IPS DF 19.7 (cell line): ENCODE measurements at regions not wholly inside any gene's neighbourhood (a gene's known extent, or its start where the extent isn't known, plus 50 kb on each side); places are given as distances from the start of the nearest gene placed in this dataset.
"Not testable (repeated sequence)": the region's sequence is repeated elsewhere in the genome, so short reads cannot be mapped to it uniquely, and the experiment has no call there.

ENCODE experiments used
- DNase-seq: peaks from one replicate; pipeline ENCODE4 v3.0.0-alpha.2; 2013; ENCODE audit warnings: low read depth, low spot score

DNA sequence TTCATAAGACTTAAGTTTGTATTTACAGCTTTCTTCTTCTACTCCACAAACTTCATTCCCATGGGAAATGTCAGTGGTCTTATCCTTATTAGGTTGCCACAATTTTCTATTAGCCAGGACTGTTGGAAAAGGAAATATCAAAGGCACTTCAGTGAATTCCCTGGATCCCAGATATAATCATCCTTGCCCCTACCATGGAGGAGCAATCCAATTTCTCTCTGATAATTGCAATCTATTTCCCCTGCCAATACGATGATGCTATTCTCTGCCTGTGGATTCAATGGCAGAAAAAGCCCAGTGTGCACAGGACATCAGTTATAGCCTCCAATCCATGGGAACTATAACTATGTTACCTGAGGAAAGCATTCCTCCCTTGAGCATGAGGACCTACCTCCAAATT is 536.4 kb upstream of the UBE2E2 start:
- no peak for DNase-seq

- no peak for DNase-seq
These were observed 531.3 kb upstream of the UBE2E2 start for GRCh38 chr3:22671848-22672247.

GRCh38 chr3:22684739-22685138 is 518.4 kb upstream of the UBE2E2 start:
- no peak for DNase-seq

DNA sequence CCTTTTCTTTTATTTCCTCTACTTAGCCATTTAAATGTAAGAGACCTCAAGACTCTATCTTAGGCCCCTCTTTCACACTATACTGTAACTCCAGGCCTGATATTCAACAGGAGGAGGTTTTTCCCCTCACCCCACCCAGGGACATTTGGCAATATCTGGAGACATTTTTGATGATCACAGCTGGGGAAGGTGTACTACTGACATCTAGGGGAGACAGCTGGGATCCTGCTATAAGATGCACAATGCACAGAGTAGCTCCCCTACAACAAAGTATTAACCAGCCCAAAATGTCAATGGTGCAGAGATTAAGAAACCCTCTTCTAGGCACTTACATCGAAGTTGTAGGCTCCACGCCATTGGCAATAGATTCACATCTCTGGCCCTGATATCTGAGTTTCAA is 517.5 kb upstream of the UBE2E2 start:
- DNase-seq = no peak

- DNase-seq = peak; percentile 45
These were observed 511.7 kb upstream of the UBE2E2 start for GRCh38 chr3:22691407-22691806.

- DNase-seq = no peak
These were observed 511.1 kb upstream of the UBE2E2 start for GRCh38 chr3:22691856-22692628.

GRCh38 chr3:22700876-22701275 is 502.3 kb upstream of the UBE2E2 start:
- no peak for DNase-seq

- DNase-seq = no peak
These were observed 499.0 kb upstream of the UBE2E2 start for GRCh38 chr3:22704166-22704565.

- DNase-seq = no peak
These were observed 498.4 kb upstream of the UBE2E2 start for GRCh38 chr3:22704571-22705354.

GRCh38 chr3:22706922-22707321 is 496.2 kb upstream of the UBE2E2 start:
- DNase-seq = not testable (repeated sequence)

DNA sequence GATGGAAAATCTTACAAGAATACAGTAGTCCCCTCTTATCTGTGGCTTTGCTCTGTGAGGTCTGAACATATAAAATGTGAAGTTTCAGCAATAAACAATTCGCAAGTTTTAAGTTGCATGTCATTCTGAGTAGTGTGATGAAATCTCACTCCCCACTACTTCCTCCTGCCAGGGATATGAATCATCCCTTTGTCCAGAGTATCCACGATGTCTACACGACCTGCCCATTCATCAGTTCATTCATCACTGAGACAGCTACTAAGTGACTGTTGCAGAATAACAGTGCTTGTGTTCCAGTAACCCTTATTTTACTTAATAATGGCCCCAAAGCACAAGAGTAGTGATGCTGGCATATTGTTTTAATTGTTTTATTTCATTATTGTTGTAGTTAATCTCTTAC is 489.2 kb upstream of the UBE2E2 start:
- no peak for DNase-seq

GRCh38 chr3:22714749-22715148 is 488.4 kb upstream of the UBE2E2 start:
- DNase-seq = no peak

DNA sequence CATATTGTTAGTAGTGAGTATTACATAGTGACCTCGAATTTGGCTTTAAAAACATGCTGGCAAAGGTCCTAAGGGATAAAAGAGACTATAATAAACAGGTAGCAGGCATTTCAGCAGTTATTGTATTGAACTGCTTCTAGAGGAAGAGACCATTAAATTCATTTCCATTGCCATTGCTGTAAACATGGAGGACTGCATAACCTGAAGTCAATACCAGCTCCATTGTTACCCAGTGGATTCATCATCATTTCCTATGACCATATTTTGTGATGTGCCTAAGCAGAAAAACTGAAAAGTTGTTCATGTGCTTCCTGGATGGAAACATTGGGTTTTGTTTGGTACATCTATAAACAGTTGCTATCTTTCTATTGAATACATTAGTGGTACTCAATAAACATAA is 482.5 kb upstream of the UBE2E2 start:
- no peak for DNase-seq

GRCh38 chr3:22724420-22724819 is 478.7 kb upstream of the UBE2E2 start:
- DNase-seq = no peak

DNA sequence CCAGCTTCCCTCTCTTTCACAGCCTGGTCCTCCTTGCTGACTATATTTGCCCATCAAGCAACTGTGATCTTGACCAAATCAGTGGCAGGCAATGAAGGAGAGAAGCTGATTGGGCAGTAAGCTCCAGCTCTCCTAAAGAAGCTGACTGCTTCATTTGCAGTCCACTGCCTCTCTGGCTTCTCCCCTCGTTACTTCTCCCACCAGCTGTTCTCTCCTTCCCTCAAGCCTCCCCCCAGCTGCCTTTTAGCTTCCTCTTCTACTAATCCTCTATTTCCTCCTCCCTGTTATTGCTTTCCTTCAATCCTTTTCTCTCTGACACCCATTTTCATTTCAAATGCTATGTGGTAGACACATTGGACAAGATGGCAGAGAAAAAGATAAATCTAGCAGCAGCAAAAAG is 474.7 kb upstream of the UBE2E2 start:
- DNase-seq = no peak

- no peak for DNase-seq
These were observed 473.9 kb upstream of the UBE2E2 start for GRCh38 chr3:22729212-22729611.

DNA sequence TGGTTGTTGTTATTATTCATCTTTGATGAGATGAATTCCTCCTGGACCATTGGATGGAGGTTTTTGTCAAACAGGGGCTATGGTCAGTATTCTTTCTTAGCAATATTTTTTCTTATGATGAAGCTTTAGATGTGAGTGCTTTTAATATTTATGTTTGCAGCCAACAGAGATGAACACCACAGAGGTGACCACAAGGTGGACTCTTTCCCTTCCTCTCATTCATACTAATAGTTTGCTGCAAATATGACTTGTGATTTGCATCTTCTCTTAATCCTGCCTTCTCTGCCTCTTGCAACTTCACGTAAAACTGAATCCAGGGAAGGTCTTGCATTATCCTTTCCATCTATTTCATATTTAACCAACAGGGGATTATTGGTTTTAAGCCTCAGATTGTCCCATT is 473.1 kb upstream of the UBE2E2 start:
- DNase-seq = no peak

GRCh38 chr3:22730701-22731100 is 472.4 kb upstream of the UBE2E2 start:
- DNase-seq = no peak

DNA sequence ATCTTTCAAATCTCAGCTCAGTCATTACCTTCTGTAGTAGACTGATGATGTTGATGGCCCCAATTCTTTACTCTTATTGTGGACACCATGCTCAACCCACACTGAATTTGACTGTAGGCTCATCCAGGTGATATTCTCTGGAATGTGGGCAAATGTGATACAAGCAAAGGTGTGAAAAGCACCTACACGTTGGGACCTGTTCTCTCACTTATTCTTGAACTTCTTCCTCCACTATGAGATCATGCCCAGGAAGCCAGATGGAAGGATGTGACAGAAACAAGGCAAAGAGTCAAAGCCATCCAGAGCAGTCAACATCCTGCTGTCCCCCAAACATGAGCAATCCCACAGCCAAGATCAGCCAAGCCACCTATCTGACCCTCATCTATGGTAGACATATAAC is 471.2 kb upstream of the UBE2E2 start:
- no peak for DNase-seq

- DNase-seq = no peak
These were observed 470.5 kb upstream of the UBE2E2 start for GRCh38 chr3:22732641-22733040.

DNA sequence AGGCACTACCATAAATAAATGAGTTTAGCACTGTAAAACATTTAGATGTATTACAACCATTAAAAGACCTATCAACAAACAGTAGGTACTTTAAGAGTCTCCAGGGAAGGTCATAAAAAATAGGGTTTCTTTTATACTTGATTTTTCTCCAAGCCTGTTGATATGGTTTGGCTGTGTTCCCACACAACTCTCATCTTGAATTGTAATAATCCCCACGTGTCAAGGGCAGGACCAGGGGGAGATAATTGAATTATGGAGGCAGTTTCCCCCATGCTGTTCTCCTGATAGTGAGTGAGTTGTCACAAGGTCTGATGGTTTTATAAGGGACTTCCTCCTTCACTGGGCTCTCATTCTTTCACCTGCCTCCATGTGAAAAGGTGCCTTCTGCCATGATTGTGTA is 468.9 kb upstream of the UBE2E2 start:
- DNase-seq = no peak

GRCh38 chr3:22734756-22735155 is 468.4 kb upstream of the UBE2E2 start:
- DNase-seq = no peak

DNA sequence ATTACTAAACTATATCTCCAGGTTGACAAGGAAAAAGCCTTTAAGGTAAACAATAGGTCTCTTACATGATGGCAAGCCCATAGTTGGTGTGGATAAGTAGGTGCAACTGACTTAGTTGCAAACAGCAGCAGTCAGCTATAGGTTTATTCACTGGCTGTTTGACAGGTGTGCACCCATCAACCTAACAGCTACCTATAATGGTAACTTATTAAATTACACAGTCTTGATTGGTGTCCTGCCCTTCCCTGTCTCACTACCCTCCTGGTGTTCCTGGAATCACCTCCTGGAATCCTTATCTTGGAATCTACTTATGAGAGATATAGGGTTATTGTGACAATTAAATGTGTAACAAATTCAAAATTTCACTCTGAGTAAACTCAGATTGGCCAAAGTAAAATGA is 467.8 kb upstream of the UBE2E2 start:
- DNase-seq = no peak
